ENCODE measurements at regions not wholly inside any gene's neighbourhood (a gene's known extent, or its start where the extent isn't known, plus 50 kb on each side); places are given as distances from the start of the nearest gene placed in this dataset.

DNA sequence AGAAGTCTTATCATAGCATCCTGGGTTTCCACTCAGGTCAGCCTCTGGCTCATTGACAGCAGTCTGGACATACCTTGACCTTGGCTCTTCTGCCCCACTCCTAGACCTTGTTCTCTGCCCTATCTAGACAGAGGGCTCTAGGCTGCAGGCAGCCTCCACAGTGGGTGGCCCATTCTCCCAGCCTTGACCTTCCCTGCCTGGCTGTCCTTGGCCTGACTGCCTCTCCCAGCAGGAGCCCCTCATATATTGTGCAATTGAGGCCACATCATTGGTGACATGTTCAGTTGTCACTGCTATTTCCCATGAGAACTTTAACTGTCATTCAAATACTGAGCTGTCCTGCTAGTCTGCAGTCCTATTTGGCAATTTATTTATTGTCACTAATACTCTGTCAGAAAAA is 503.4 kb downstream of the PLXNA4 start:
- Mint-ChIP-seq H3K9me3 (no peaks in the 10 kb centered on the region), H3K4me1 (ENCODE audit: low read depth) (no peaks in the 10 kb centered on the region), H3K36me3 (ENCODE audit: insufficient read depth) (no peaks in the 10 kb centered on the region), H3K27me3 (ENCODE audit: low read depth) (peaks cover 18% of the 10 kb centered on the region), H3K4me3 (no peak overlapping the region)
- ATAC-seq, result no peak
- DNase-seq, result no peak

DNA sequence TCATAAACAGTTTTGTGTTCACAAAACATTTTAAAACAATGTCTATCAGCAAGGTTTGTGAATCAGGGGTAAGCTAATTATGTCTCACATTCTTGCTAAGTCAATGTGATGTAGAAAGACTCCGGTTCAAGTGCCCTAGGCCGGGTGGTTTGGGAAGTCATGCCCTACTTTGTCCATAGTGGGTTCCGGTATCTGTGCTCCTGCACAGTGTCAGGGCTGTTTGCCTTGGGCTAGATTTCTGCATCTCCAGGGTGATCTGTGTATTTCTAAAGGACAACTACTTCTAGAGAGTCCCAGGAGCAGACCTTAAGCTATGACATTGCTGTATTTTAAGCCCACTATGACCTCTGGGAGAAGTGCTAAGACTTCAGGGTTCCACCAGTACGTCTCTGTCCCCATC is 504.1 kb downstream of the PLXNA4 start:
- DNase-seq (no peak), ATAC-seq (peak in 1 of 2 donors; percentile 18)
- H3K27me3 Mint-ChIP-seq (ENCODE audit: low read depth), result peaks cover 15% of the 10 kb centered on the region
- no peaks in the 10 kb centered on the region for H3K9me3 Mint-ChIP-seq
- H3K36me3 Mint-ChIP-seq (ENCODE audit: insufficient read depth), result no peaks in the 10 kb centered on the region
- no peaks in the 10 kb centered on the region for H3K4me1 Mint-ChIP-seq (ENCODE audit: low read depth)
- no peak overlapping the region for H3K4me3 Mint-ChIP-seq

DNA sequence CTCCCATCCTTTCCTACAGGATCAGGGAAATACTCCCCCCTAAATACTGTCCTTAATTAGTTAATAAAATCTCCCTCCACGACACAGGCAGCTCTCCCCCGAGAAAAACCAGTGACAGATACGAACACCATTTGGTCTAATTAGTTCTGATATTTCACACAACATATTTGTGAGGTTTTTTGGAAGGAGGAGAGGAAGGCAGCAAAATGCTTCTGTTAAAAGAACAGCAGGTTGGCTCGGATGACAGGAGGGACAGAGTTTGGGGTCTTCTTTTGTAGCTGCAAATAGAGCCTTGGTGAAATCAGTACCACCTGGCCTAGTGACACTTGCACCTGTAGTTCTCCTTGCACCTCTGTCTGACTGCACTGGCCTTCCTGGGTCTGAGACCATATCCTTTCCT is 507.0 kb downstream of the PLXNA4 start:
- no peaks in the 10 kb centered on the region for H3K9me3 Mint-ChIP-seq
- H3K36me3 Mint-ChIP-seq (ENCODE audit: insufficient read depth), result no peaks in the 10 kb centered on the region
- ATAC-seq, result no peak
- DNase-seq, result no peak
- peaks cover 3% of the 10 kb centered on the region for H3K27me3 Mint-ChIP-seq (ENCODE audit: low read depth)
- H3K4me3 Mint-ChIP-seq, result no peak overlapping the region
- H3K4me1 Mint-ChIP-seq (ENCODE audit: low read depth), result no peaks in the 10 kb centered on the region

DNA sequence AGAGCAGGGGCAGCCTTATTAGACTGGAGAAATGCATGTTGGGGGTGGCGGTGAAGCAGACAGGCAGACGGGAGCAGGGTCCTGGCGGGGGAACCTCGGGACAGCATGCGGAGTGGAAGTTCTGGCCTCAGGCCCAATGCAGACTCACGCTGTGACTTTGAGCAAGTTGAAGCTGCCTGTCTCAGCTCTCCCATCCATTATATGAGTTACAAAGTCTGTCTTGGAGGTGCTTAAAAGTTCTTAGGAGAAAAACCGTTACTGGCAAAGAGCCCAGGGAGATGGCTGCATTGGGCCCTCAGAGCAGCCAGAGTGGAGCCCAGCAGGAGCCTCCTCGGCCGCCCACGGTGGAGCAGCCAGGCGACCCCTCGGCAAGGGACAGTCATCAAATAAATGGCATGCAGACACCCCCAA is 509.5 kb downstream of the PLXNA4 start:
- no peaks in the 10 kb centered on the region for H3K9me3 Mint-ChIP-seq

DNA sequence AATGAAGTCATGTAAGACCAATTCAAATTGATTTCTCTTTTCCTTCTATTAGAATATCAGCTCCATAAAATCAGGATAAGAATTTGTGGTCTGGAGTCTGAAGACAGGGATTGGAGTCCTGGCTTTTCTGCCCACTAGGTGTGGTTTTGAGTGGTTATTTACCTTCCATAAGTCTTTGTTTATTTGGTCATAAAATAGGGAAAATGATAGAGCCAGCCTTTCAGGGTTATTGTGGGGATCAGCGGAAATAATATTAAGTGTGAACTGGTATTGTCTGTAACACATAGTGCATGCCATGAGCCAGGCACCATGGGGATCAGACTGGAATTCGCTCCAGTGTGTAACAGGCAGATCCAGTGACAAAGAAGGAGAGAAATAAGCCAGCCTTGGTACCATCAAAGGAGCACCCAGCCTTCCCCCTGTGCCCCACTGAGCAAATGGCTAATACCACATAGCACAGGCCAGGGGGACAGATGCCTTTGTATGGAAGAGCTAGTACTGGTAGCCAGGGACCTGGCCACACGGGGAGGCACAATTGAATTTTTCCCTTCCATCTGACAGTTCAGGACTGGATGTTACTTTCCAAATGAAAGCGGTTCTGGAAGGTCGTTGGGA is 509.7 kb upstream of the PODXL start:
- no peaks in the 10 kb centered on the region for H3K9me3 Mint-ChIP-seq
- ATAC-seq, result no peak
- H3K4me1 Mint-ChIP-seq (ENCODE audit: low read depth), result no peaks in the 10 kb centered on the region

More for the DNA sequence above, 509.5 kb downstream of the PLXNA4 start:
- no peak overlapping the region for H3K4me3 Mint-ChIP-seq
- no peaks in the 10 kb centered on the region for H3K4me1 Mint-ChIP-seq (ENCODE audit: low read depth)
- DNase-seq, result no peak
- H3K27me3 Mint-ChIP-seq (ENCODE audit: low read depth), result peaks cover 3% of the 10 kb centered on the region
- ATAC-seq, result no peak
- H3K36me3 Mint-ChIP-seq (ENCODE audit: insufficient read depth), result no peaks in the 10 kb centered on the region

DNA sequence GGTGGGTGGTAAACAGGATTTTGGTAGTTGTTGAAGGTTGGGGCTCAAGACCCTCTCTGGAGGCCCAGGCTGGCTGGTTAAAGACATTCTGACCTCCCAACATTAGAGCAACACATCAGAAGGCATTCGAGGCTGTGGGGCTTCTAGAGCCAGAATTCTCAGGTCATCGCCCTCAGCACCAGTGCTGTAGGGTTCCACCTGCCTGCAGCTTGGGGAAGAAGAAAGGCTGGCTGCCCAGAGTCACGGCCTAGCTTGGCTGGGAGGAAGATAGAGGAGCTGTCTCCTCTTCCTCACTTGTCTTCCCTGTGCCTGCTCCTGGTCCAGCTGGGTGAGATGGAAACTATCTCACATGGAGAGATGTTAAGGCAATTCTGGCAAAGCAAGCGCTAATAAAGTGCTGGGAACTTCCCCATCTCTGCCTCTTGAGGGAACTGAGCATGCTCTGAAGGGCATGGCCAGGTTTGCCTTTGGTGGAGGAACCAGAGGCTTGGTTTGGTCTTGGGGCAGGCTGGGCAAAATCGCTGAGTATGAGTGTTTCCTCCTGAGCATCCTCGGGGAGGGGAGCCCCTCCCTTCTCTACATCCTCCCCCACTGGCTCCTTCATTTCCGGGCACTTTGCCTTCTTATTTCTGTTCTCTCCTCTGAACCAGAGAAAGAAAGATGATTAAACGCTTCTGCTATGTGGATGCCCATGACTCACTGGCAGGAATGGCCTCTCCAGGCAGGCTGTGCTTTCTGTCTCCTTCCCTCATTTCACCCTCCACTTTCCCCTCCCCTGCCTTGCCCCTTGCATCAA is 509.0 kb upstream of the PODXL start:
- Mint-ChIP-seq H3K27me3 (ENCODE audit: low read depth) (peaks cover 3% of the 10 kb centered on the region), H3K36me3 (ENCODE audit: insufficient read depth) (no peaks in the 10 kb centered on the region), H3K4me1 (ENCODE audit: low read depth) (no peaks in the 10 kb centered on the region), H3K4me3 (no peak overlapping the region), H3K9me3 (no peaks in the 10 kb centered on the region)
- ATAC-seq (no peak), DNase-seq (no peak)

More for the DNA sequence above, 509.7 kb upstream of the PODXL start:
- no peak for DNase-seq
- Mint-ChIP-seq H3K36me3 (ENCODE audit: insufficient read depth) (no peaks in the 10 kb centered on the region), H3K27me3 (ENCODE audit: low read depth) (peaks cover 3% of the 10 kb centered on the region), H3K4me3 (no peak overlapping the region)

DNA sequence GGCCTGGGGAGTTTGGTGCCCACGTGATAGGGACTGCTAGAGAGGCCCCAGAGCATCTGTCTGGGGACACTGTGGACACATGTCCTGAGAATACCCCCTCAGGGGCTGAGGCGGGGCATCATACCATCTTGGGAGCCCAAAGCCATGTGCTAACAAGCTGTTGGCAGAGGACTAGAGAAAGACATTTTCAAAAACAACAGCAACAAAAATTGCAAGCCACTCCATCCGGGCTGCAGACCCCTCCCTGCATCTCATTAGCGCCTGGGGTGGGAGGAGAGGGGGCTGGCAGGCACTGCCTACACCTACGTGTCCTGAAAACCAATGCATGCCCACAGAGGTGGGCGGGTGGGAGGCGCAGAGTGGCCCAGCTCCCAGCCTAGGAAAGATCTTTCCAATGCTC is 507.4 kb upstream of the PODXL start:
- ATAC-seq (no peak), DNase-seq (no peak)
- peaks cover 3% of the 10 kb centered on the region for H3K27me3 Mint-ChIP-seq (ENCODE audit: low read depth)
- H3K4me1 Mint-ChIP-seq (ENCODE audit: low read depth), result no peaks in the 10 kb centered on the region
- H3K36me3 Mint-ChIP-seq (ENCODE audit: insufficient read depth), result no peaks in the 10 kb centered on the region
- no peak overlapping the region for H3K4me3 Mint-ChIP-seq
- H3K9me3 Mint-ChIP-seq, result no peaks in the 10 kb centered on the region

DNA sequence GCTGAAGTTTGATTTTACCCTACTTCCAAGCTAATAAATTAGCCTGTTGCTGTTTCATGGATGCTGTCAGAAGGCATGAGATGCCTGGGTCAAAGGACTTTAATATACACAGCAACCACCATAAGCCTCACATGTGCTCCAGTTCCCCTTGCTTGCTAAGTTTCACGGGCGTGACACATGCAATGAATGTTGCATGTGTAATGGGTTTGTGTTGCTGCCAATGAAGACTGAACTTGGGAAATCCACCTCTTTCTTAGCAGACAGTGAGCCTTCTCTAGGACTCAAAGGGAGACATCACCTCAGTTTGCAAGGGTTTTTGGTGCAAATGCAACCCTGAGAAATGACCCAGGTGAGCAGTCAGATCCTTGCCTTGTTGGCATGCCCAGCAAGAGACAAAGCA is 505.5 kb upstream of the PODXL start:
- DNase-seq (no peak), ATAC-seq (no peak)
- peaks cover 3% of the 10 kb centered on the region for H3K27me3 Mint-ChIP-seq (ENCODE audit: low read depth)
- H3K4me3 Mint-ChIP-seq, result no peak overlapping the region
- H3K4me1 Mint-ChIP-seq (ENCODE audit: low read depth), result no peaks in the 10 kb centered on the region
- H3K9me3 Mint-ChIP-seq, result peaks cover 5% of the 10 kb centered on the region
- no peaks in the 10 kb centered on the region for H3K36me3 Mint-ChIP-seq (ENCODE audit: insufficient read depth)

DNA sequence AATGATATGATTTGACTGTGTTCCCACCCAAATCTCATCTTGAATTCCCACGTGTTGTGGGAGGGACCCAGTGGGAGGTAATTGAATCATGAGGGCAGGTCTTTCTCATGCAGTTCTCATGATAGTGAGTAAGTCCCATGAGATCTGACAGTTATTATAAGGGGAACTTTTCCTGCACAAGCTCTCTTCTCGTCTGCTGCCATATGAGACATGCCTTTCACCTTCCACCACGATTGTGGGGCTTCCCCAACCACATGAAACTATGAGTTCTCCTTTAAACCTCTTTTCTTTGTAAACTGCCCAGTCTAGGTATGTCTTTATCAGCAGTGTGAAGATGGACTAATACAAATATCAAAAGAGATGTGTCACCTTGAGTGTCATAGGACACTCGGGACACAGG is 502.7 kb upstream of the PODXL start:
- Mint-ChIP-seq H3K27me3 (ENCODE audit: low read depth) (peaks cover under 1% of the 10 kb centered on the region), H3K4me3 (no peak overlapping the region), H3K9me3 (peaks cover 5% of the 10 kb centered on the region), H3K36me3 (ENCODE audit: insufficient read depth) (no peaks in the 10 kb centered on the region), H3K4me1 (ENCODE audit: low read depth) (no peaks in the 10 kb centered on the region)
- DNase-seq (no peak), ATAC-seq (peak in 1 of 2 donors; percentile 28)

DNA sequence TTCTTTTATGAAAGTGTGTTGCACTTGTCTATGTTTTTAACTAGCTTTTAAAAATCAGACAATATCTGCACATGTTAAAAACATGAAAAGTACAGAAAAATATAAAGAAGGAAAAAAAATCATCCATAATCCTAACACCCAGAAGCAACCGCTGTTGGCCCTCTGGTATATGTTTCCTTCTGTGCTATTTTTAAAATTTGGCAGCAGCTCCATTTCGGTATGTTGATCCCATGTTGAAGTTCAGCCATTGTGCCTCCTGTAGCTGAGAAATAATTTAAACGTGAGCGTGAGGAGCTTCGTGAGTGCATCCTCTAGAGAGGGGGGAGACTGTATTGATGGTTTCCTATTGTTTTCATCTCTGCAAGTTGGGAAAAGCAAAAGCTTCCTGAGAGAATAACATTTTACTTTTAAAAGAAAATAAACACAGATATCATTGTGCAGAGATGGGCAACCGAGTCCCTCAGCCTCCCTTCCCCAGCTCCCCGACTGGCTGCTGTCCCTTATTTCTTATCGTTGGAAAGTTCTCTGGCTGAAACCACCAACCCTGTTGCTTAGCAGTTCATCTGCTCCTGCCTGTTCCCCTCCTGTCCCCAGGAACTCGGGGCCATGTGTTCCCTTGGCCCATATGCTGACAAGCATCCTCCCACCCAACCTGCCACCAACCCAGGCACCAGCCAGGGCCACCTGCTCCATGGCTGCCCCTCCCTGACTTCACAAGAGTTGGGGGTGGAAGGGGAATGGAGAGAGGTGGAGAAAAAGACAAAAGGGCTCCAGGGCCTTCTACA is 499.1 kb upstream of the PODXL start:
- no peaks in the 10 kb centered on the region for H3K36me3 Mint-ChIP-seq (ENCODE audit: insufficient read depth)
- H3K4me3 Mint-ChIP-seq, result no peak overlapping the region
- peaks cover 1% of the 10 kb centered on the region for H3K27me3 Mint-ChIP-seq (ENCODE audit: low read depth)
- peaks cover 8% of the 10 kb centered on the region for H3K9me3 Mint-ChIP-seq
- no peaks in the 10 kb centered on the region for H3K4me1 Mint-ChIP-seq (ENCODE audit: low read depth)
- no peak for DNase-seq
- ATAC-seq, result no peak

DNA sequence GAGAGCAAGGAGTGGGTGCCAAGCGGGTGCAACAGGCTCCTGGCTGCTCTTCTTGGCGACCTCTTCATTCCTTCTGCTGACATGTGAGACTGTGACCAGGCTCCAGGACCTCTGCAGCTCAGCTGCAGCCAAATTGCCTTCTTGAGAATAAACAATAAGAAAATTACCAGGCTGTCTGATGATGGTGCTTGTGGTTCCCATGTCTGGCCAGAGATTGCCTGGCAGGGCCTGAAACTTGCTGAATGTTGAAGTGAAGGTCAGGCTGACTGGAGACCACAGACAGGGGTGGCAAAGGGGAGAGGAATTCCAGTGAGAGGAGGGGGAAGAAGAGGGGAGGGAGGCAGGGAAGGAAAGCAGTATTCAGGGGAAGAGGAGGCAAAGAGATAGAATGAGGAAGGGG is 497.4 kb upstream of the PODXL start:
- H3K9me3 Mint-ChIP-seq, result peaks cover 8% of the 10 kb centered on the region
- H3K36me3 Mint-ChIP-seq (ENCODE audit: insufficient read depth), result no peaks in the 10 kb centered on the region
- no peaks in the 10 kb centered on the region for H3K4me1 Mint-ChIP-seq (ENCODE audit: low read depth)
- peaks cover 4% of the 10 kb centered on the region for H3K27me3 Mint-ChIP-seq (ENCODE audit: low read depth)
- DNase-seq (no peak), ATAC-seq (no peak)
- H3K4me3 Mint-ChIP-seq, result no peak overlapping the region

DNA sequence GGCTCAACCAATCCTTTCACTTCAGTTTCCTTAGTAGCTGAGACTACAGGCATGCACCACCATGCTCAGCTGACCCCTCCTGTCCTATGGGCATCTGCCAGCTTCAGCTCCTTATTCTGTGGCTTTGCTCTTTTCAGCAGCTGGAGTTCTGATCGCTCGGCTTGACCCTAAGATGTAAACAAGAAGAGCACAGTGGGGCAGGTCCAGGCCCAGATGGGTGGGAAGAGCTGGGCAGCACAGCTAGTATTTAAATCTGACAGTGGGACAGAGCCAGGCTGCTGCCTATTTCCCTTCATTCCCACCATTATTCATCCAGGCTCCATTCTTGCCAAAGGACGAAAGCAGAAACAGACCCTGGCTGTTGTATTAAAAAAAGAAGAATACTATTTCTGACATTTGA is 494.9 kb upstream of the PODXL start:
- Mint-ChIP-seq H3K4me1 (ENCODE audit: low read depth) (no peaks in the 10 kb centered on the region), H3K9me3 (peaks cover 3% of the 10 kb centered on the region), H3K27me3 (ENCODE audit: low read depth) (peaks cover 4% of the 10 kb centered on the region), H3K4me3 (no peak overlapping the region), H3K36me3 (ENCODE audit: insufficient read depth) (no peaks in the 10 kb centered on the region)
- no peak for ATAC-seq
- no peak for DNase-seq

DNA sequence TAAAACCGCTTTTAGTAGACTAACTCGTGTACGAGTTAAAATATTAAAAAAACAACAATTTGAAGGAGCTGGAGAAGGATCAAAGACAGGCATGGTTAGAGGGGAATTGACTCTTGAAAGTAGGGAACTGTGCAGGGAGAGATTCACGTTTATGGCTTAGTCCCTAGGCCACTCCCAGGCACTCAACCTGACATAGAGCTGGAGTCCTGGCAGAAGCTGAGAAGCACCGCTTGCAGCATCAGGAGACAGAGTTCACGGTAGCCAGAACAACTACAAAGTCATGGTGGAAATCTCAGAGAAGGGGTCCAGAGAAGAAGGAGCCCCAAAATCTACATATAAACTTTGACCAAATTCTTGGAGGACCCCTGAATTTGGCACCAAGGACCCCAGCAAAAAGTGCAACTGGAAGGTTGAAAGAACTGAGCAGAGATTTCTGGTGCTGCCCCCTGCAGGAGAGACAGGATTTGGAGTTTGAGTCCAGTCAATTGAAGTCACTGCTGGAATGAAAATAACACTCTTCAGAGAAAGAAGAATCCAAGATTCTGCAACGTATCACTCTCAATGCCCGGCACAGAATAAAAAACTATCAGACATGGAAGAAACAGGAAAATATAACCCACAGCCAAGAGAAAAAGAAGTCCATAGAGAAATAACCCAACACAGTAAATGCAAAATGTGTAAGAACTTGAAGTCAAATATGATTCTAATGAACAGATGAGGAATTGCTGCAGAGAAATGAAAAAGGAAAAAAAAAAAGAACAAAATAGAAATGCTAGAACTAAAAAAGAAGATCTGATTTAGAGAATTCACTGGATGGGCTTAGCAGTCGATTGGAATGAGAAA is 493.3 kb upstream of the PODXL start:
- ATAC-seq (no peak), DNase-seq (no peak)
- no peak overlapping the region for H3K4me3 Mint-ChIP-seq
- no peaks in the 10 kb centered on the region for H3K36me3 Mint-ChIP-seq (ENCODE audit: insufficient read depth)
- H3K4me1 Mint-ChIP-seq (ENCODE audit: low read depth), result no peaks in the 10 kb centered on the region
- peaks cover 3% of the 10 kb centered on the region for H3K9me3 Mint-ChIP-seq
- H3K27me3 Mint-ChIP-seq (ENCODE audit: low read depth), result peaks cover 4% of the 10 kb centered on the region

DNA sequence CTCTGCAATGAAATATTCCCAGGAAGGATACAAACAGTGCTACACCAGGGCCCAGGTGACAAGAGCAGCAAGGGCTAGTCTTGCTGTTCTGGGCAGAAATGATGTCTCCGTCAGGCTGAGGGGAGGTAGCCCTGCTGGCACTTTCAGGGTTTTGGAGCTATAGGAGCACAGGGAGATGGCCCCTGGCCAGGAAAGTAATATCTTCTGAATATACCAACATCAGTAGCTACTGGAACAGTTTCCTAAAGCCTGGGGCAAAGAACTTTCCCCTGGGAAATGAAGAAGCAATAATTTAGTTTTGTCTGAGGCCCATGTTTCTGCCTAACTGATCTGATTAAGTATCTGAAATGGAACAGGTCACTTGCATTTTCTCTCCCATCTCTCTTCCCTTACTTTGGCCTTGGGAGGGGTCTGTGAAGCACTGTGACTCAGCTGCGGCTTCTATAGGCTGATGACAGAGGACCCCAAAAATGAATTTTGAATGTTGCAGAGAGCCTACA is 489.1 kb upstream of the PODXL start:
- H3K27me3 Mint-ChIP-seq (ENCODE audit: low read depth), result peaks cover 2% of the 10 kb centered on the region
- H3K4me1 Mint-ChIP-seq (ENCODE audit: low read depth), result no peaks in the 10 kb centered on the region
- no peaks in the 10 kb centered on the region for H3K36me3 Mint-ChIP-seq (ENCODE audit: insufficient read depth)
- DNase-seq (no peak), ATAC-seq (no peak)
- H3K9me3 Mint-ChIP-seq, result no peaks in the 10 kb centered on the region
- H3K4me3 Mint-ChIP-seq, result no peak overlapping the region

Data from activated T-cell treated with anti-CD3 and anti-CD28 coated beads, Interleukin-2, amount 50 U/mL, for 4 hours (primary cell).